Prostate gland (tissue), 2 donors: ENCODE measurements at regions not wholly inside any gene's neighbourhood (a gene's known extent, or its start where the extent isn't known, plus 50 kb on each side); places are given as distances from the start of the nearest gene placed in this dataset.

Experiments used
- DNase-seq: peaks from one replicate; pipeline ENCODE4 v3.0.0-alpha.2; 2019; ENCODE audit warnings: low spot score
- H3K27ac ChIP-seq, 2 donors: fragments of 200-600 bp; sonication (generic); 2 replicates each; pipeline ENCODE4 v1.5.1; 2017 to 2019
- H3K27me3 ChIP-seq: fragments of 200-600 bp; sonication (generic); replicated peaks from 2 replicates; pipeline ENCODE4 v1.5.1; 2019; ENCODE audit not compliant: insufficient read depth
- H3K36me3 ChIP-seq, 2 donors: fragments of 200-600 bp; sonication (generic); 1 replicate in 1 of 2; 2 replicates in 1 of 2; pipeline versions ENCODE4 v1.5.1 to v1.8.1; 2017 to 2019
- H3K4me1 ChIP-seq: fragments of 200-600 bp; sonication (generic); replicated peaks from 2 replicates; pipeline ENCODE4 v1.5.1; 2019
- H3K4me3 ChIP-seq, 2 donors: fragments of 200-600 bp; sonication (generic); 2 replicates each; pipeline ENCODE4 v1.5.1; 2017 to 2019
- H3K9me3 ChIP-seq: fragments of 200-600 bp; sonication (generic); 2 replicates; pipeline ENCODE4 v1.5.1; 2017
- CTCF ChIP-seq, 4 experiments: fragments of 200-600 bp in 2 of 4; fragments of 450-650 bp in 2 of 4; sonication (generic) in 2 of 4; IDR thresholded peaks; 1 replicate in 3 of 4; 2 replicates in 1 of 4; pipeline ENCODE4 v1.5.1; 2016 to 2019; ENCODE audit warnings: antibody characterized with exemption in 4 of 4, mild to moderate bottlenecking in 2 of 4, moderate library complexity in 2 of 4
- POLR2A ChIP-seq: fragments of 450-650 bp; IDR thresholded peaks from one replicate; pipeline ENCODE4 v1.6.1; 2016; ENCODE audit warnings: antibody characterized with exemption, mild to moderate bottlenecking
- POLR2AphosphoS5 ChIP-seq: sonication (generic); formaldehyde crosslinking; IDR thresholded peaks from one replicate; pipeline ENCODE4 v1.6.1; 2017; ENCODE audit warnings: antibody characterized with exemption
- WGBS: methylation state at CpG from one replicate; pipeline ENCODE4 v1.1.5; 2018; 5-methylcytosine and 5-hydroxymethylcytosine counted together
- intact Hi-C: fragments of 100-400 bp; cut with DNase I; formaldehyde crosslinking; loops from one replicate; pipeline ENCODE4 v1.14.2; 2022

- Histone ChIP-seq H3K4me1 (no peaks in the 10 kb centered on the region), H3K4me3 (no peak overlapping the region), H3K27me3 (no peaks in the 10 kb centered on the region), H3K36me3 (no peaks in the 10 kb centered on the region), H3K9me3 (no peaks in the 10 kb centered on the region), H3K27ac (no peak overlapping the region)
- no peak for TF ChIP-seq CTCF (IDR thresholded peaks at IDR 0.05)
- TF ChIP-seq POLR2A = no peak
- no peak for TF ChIP-seq POLR2AphosphoS5
- no peak for DNase-seq
- intact Hi-C loops = no loop called here
- WGBS = 84% methylated on average over 2 of the region's 2 CpGs
These were observed 826.2 kb downstream of the EPHA7 start for GRCh38 chr6:92593201-92593600.

GRCh38 chr6:92589996-92590395 is 829.4 kb downstream of the EPHA7 start:
- TF ChIP-seq CTCF (IDR thresholded peaks at IDR 0.05) (no peak), POLR2A (no peak), POLR2AphosphoS5 (no peak)
- no peak overlapping the region for H3K27ac ChIP-seq
- H3K9me3 ChIP-seq = no peaks in the 10 kb centered on the region
- WGBS = 48% methylated on average over 1 of the region's 1 CpG
- intact Hi-C loops = no loop called here
- no peak overlapping the region for H3K4me3 ChIP-seq
- H3K36me3 ChIP-seq = no peaks in the 10 kb centered on the region
- H3K4me1 ChIP-seq = no peaks in the 10 kb centered on the region
- H3K27me3 ChIP-seq = no peaks in the 10 kb centered on the region
- no peak for DNase-seq

- intact Hi-C loops = no loop called here
- Histone ChIP-seq H3K4me3 (no peak overlapping the region), H3K9me3 (no peaks in the 10 kb centered on the region), H3K27me3 (no peaks in the 10 kb centered on the region), H3K27ac (no peak overlapping the region), H3K4me1 (no peaks in the 10 kb centered on the region), H3K36me3 (no peaks in the 10 kb centered on the region)
- WGBS = 30% methylated on average over 3 of the region's 3 CpGs
- DNase-seq = no peak
- TF ChIP-seq POLR2A (no peak), CTCF (IDR thresholded peaks at IDR 0.05) (no peak), POLR2AphosphoS5 (no peak)
These were observed 831.2 kb downstream of the EPHA7 start for GRCh38 chr6:92588148-92588547.

- 43% methylated on average over 1 of the region's 1 CpG for WGBS
- Histone ChIP-seq H3K36me3 (no peaks in the 10 kb centered on the region), H3K27ac (no peak overlapping the region), H3K4me3 (no peak overlapping the region), H3K4me1 (no peaks in the 10 kb centered on the region), H3K27me3 (no peaks in the 10 kb centered on the region), H3K9me3 (no peaks in the 10 kb centered on the region)
- TF ChIP-seq CTCF (IDR thresholded peaks at IDR 0.05) = no peak
- intact Hi-C loops = no loop called here
- DNase-seq = no peak
These were observed 831.8 kb downstream of the EPHA7 start for GRCh38 chr6:92587525-92587924.

GRCh38 chr6:92586236-92586977 is 833.0 kb downstream of the EPHA7 start:
- TF ChIP-seq POLR2AphosphoS5 = no peak
- TF ChIP-seq POLR2A = no peak
- TF ChIP-seq CTCF (IDR thresholded peaks at IDR 0.05) = no peak
- Histone ChIP-seq H3K4me1 (no peaks in the 10 kb centered on the region), H3K4me3 (no peak overlapping the region), H3K27me3 (no peaks in the 10 kb centered on the region), H3K27ac (no peak overlapping the region), H3K9me3 (no peaks in the 10 kb centered on the region), H3K36me3 (no peaks in the 10 kb centered on the region)
- intact Hi-C loops = no loop called here
- no peak for DNase-seq
- 76% methylated on average over 8 of the region's 8 CpGs for WGBS
